Activated naive CD4-positive, alpha-beta T cell treated with anti-CD3 and anti-CD28 coated beads, Interleukin-2, amount 50 U/mL, for 16 hours (primary cell): ENCODE measurements at regions not wholly inside any gene's neighbourhood (a gene's known extent, or its start where the extent isn't known, plus 50 kb on each side); places are given as distances from the start of the nearest gene placed in this dataset.

Experiments used
- DNase-seq: peaks from one replicate; pipeline ENCODE4 v3.0.0-alpha.2; 2020

DNA sequence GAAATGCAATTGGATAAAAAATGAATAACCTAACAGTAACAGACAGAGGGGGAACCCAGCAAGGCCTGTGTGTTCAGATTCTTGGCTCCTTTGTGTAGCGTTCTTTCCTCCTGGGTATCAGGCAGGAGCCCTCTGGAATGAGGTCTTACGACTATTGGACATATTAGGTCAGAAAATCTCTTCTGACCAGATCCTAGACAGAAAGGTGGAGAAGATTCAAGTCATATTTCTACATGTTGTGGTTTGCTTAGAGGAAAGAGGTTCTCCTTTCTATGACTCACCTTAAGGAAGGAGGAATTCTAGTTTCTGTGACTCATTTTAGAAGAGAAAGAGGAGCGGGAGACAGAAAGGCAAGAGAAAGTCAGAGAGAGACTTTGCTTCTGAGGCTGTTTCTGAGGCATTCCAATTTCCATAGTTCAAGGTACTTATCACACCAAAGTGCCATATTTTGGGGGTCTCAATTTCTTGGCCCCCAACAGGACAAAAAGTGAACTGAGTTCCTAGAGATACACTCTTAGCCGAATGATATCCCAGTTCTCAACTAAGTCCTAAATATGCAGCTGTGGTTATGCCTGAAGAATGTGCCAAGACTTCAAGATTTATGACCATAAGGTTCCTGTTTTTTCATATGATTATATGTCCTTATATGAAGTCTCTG, 618.6 kb downstream of the ZEB2 start:
- DNase-seq = no peak

DNA sequence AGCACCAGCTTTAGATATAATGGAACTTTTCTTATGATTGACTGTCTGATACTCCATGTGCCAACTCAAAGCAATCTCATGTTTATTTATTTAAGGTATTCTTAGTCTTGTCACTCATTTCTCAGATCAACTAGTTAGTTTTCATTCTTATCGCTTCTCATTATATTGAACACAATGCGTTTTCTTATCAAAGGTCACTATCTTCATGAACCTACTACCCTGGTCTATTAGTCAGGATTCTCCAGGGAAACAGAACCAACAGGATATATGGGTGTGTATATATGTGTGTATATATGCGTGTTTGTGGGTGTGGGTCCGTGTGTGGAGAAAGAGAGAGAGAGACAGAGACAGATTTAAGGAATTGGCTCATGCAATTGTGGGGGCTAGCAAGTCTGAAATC, 619.9 kb downstream of the ZEB2 start:
- DNase-seq = no peak

DNA sequence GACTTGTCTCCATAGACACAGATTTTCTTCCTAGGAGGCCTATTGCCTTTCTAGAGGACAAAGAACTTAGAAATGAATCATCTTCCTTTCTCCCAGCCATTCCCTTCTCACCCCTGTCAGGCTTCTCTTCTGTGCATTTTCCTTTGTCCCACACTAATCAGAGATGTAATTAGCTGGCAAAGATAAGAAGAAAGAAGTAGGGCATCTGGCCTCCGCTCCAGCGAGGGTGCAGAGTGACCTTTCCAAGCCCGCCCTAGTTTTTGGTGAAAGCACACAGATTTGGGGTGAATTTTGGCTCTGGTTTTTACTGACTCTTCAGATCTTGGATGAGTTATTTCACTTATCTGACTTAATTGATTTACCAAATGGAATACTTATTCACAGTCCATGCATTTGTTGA, 626.5 kb downstream of the ZEB2 start:
- DNase-seq = no peak

DNA sequence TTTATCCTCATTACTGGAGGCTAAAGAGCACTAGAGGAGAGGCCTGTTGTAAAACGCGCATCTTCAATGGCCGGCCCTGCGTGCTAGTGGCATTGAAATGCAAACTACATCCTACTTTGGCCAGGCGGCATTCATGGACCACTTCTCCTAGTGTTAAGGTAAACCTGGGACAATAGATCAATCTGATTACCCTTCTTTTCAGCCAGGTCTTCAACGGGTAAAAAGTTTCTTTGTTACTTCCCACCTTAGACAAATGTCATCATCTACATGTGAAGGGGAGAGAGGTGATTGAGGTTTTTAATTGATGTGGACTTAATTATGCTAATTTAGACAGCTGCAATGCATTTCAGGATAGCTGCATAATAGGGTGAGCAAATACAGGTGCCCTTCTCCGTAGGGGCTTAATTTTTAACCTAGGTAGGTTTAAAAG, 628.0 kb downstream of the ZEB2 start:
- DNase-seq = no peak

DNA sequence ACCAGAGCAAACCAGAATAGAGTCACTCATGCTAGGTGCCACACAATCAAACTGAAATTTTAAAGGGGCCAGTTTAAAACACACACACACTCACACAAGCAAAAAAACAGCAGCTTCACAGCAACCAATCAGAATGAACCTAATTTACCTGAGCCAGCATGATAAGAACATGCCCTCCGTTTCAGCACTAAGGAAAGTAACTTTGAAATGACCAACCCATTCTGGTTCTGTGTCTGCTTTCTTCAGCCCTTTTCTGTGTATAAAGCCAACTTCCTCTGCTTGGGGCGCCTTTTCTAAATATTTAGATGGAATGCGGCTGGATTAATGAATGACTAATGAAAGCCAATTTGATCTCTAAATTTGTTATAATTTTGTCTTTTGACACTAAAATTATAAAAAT, 629.1 kb downstream of the ZEB2 start:
- DNase-seq = no peak

DNA sequence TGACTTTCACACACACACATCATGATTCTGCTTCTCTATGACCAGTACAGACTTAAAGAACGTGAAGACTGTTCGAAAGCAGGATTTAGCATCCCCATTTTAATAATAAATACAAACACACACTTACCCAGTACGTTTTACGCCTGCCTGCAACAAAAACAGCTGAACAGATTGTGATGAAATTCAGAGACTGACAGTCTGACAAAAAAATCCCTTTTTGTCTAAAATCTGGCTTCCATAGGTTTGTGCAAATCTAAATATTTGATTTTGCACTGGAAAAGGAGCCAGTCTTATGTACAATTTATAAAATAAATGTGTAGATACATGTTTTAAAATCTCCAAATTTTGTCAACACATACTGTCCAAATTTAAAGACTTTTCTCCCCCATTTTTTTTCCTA, 630.7 kb downstream of the ZEB2 start:
- DNase-seq = no peak

DNA sequence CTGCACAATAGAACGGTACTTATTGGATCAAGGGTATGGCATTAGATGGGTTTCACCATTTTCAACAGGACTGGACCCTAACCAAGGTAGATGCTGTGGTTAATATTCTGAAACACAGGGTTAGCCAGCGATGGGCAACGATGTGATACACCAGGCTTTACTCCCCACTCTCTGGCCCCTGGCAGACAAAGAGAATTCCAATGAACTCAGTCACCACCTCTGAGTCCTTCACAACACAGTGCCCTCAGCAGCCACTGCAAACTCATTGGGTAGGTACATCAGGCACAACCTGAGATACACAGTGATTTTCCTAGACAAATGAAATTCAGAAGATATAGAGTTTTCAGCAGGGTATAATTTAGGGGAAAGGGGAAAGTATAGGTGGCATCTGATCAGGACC, 634.5 kb downstream of the ZEB2 start:
- DNase-seq = no peak

DNA sequence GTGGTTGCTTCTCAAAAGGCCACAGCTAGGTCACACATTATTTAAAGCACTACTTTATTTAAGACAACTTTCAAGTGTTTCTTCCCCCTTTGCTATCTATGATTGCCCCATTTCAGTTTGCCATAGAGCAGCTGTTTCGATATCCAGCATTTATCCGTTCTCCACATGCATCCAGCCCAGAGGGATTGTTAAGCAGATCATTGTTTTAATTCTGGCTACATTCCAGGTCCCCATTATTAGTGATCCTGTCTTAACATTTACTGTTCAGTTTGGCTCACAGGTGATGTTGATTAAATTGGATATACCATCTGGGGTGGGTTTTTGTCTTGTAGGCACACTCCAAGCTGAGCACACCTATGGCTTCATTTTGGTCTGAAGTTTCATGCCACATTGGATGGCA, 638.7 kb downstream of the ZEB2 start:
- no peak for DNase-seq

DNA sequence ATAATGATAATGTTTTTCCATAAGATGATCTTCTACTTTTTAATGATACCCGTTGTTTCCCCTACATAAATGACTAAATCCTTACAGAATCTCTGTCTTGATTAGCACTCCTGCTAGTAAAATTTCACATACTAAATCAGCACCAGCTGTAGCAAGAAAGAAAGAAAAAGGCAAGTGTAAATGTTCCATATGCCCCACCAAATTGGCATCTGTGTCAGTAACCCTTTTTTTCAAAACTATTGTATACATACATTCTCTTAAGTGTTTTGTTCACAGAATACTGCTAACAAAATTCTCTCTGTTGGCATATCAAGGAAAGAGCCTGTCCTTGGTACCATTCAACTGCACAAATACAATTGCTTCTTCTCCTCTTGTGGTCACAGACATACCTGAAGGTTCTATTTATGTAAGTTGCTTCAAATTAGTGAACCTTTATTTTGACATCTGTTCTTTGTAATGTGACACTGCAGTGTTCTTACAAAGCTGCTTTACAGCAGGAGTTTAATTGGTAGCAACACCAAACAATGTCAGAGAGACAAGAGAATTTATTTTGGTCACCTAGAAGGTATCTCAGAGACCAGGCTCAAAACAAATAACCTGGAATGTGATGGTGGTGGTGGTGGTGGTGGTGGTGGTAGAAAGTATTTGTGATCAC, 641.9 kb downstream of the ZEB2 start:
- no peak for DNase-seq

DNA sequence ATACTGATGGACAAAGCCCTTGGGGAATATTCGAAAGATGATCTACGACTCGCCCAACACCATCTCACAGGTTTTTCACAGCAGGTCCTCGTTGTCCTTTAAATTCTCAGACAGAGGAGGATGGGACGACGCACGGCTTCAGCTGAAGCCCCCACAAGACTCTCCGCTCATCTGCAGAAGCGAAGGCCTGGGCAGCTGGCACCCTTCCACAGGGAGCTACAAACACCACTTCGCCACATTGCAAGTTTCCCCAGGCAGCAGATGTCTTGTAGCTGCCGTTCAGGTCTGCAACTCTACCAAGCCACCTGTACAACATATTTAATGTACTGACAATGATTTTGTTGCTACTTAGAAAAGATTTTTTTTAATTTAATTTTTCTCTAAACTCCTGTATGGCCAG, 642.9 kb downstream of the ZEB2 start:
- no peak for DNase-seq

DNA sequence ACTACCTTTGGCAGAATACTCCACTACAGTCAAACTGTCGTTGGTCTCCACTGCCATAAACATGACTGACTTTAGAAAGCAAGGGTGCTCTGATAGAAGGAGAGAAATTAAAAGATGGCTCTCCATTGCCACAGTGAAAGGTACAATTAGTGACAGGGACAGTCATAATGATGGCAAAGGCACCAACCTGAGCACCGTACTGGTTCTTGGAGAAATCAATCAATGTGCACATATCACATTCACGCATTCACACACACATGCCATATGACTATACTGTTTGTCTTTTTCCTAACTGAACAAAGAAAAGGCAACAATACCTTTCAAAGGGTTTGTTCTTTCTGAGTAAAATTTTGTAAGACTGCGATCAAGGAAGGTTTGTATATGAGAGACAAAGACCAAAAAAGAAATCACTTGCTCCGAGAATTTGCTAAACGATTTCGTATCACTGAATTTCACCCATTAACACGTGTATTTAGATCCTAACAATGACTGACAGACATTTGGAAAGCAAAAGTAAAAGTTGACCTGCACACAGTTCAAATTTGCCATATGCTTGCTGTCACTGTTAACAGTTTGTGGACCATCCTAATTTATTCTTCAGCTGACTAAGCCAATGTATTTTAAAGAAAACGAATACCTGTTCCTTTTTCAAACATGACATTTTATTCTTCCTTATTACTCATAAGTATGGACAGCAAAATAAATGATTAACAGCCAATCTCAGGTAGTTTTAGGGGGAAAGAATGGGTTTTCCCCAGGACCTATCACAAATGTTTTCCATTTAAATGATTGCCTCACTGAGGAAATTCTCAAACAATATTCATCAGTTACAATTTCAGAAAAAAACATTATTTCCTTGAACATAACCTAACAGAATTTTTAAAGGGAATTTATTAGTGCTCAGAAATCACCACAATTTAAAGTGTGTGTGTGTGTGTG, 644.4 kb downstream of the ZEB2 start:
- DNase-seq = no peak

DNA sequence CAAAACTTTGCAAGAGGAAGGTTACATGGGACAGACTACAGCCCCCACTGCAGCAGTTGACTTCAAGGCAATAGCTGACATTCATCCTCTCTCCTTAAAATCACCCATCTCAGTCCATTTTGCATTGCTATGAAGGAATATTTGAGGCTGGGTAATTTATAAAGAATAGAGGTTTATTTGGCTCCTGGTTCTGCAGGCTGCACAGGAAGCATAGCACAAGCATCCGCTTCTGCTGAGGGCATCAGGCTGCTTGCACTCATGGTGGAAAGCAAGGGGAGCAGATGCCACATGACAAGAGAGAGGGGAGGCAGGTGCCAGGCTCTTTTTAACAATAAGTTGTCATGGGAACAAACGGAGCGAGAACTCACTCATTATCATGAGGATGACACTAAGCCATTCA, 646.0 kb downstream of the ZEB2 start:
- no peak for DNase-seq

DNA sequence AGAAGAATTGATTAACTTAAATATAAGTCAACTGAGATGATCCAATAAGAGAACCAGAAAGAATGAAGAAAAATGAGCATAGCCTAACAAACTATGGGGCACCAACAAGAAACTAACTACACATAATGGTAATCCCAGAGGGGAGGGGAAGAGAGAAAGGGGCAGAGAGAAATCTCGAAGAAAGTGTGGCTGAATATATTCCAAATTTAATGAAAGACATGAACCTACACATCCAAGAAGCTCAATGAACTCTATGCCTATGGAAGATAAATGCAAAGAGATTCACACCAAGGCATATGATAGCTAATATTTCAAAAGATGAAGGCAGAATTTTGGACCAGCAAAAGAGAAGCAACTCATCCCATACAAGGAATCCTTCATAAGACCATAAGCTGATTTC, 649.2 kb downstream of the ZEB2 start:
- no peak for DNase-seq

DNA sequence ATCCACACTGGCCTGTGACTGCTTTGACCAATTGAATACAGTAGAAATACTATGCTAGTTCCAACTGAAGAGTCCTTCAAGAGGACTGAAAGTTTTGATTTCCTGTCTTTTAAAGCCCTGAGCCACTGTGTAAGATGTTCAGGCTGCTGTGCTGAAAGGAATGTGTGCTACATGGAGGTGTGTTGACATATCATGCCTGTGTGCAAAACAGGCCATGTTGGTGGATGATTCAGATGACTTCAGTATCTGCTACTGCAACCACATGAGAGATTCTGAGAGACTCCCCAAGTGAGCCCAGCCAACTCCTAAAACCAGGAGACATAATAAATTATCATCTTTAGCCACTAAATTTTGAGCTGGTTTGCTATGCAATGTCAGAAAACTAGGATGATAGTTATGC, 662.9 kb downstream of the ZEB2 start:
- no peak for DNase-seq

DNA sequence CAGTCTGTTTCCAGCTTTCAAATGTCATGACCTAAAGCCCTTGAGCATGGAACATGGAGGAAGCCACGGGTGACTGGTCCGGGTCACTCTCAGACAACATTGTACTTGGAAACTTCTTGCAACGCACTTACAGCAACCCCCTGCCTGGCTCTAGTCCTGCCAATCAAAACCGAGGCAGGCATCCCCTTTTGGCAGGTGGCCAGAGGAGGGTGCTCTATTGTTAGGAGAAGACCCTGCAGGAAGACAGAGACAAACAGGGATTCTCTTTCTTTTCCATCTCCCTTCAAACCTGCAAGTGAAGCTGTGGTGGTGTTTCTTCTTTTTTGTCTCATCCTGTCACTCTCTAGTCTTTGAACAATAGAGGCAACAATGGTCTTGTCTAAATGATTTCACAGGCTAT, 667.2 kb downstream of the ZEB2 start:
- no peak for DNase-seq

DNA sequence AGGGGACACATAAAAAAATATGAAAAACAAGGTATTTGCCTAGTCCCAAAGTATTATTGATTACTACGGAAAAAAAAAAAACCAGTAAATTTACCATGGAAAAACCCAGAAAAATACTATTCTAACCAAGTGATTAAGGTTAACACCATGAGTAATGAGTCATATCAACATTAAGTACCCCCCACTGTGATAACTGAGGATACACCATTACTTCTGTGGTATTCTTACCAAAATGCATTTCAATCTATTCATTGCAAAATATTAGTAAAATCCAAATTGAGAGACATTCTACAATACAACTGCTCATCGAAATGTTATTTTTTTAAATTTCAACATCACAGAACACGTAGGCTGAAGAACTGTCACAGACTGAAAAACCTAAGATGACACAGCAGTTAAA, 669.8 kb downstream of the ZEB2 start:
- no peak for DNase-seq

DNA sequence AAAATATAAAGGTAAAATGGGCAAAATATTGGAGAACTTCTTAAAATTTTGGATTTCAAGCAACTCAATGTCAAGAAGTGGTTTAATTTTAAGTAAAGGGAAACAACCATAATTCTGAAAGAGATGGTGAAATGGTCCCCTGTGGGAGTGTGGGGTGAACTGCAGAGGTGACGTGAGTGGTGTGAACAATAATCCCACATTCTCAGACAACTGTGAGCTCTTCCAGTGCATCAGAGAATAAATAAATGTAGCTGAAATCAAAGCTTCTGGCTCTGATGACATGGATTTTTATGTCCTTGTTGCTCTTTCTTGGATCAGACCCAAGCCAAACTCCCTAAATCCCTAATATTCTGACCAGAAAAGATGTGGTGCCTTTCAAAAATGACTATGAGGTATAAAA, 672.7 kb downstream of the ZEB2 start:
- DNase-seq = no peak

DNA sequence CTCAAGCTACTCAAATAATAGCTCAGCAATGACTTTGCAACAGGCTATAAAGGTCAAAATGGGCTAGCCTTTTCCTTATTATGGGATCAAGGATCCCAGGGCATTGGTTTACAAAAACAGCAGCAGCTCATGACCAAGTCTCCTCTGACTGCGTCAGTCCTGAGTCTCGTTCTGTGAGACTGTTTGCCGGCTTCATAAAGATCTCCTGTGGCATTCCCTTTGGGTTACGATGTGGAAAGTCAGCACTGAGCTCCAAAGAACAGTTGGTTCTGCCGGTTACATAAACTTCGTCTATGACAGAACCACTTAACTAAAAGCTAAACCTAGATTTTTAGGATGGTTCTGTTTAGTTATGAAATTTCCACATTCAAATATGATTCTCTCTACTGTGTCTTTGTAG, 674.9 kb downstream of the ZEB2 start:
- DNase-seq = no peak

DNA sequence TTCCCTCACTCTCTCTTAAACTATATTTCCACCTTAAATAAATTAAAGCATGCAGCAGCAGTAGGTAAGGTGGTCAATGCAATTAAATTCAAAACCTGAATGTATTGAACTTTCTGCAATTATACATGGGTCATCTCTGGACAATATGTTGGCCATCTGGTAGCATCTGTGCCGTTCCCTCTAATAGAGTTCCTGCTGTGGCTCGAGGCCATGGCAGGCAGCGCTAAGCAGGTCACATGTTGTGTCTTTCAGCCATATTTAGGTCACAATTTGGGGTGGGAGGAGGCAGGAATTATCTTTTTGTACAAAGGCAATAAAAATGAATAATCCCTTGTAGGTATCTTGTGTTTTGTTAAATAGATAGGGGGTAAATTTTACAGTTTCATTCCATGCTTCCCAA, 676.2 kb downstream of the ZEB2 start:
- no peak for DNase-seq

DNA sequence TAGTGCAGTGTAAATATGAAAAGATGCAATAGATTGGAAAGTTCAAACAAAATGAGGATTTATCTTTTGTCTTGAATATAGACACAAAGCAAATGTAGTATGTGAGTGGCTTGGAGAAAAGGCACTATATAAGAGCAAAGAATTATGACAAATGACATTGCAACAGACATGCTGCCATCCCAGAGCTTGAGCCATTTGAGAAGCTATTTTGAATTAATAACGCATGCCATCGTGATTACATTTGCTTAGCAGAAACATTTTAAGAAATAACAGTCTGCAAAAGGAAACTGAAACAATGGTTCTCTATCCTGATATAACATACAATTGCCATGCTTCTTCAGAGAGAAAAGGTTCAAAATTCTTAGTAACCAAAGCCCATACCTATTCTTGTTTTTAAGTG, 677.1 kb downstream of the ZEB2 start:
- no peak for DNase-seq

DNA sequence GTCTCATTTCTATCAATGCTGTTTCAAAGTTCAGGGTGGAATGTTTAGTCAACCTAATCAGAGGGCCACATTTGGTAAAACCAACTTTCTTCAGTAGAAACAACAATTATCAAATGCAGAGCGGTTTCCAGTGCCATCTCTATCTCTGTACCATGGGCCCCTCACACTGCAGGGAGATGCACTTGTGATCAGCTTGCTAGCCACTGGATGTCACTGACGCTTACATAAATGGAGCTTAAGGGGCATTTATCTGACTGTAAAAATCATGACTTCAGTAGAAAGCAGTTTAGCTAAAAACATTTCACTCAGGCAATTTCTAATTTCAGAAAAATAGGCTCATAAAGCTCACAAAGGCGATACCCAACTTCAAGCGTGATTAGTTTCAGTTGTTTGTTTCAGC, 678.0 kb downstream of the ZEB2 start:
- no peak for DNase-seq

DNA sequence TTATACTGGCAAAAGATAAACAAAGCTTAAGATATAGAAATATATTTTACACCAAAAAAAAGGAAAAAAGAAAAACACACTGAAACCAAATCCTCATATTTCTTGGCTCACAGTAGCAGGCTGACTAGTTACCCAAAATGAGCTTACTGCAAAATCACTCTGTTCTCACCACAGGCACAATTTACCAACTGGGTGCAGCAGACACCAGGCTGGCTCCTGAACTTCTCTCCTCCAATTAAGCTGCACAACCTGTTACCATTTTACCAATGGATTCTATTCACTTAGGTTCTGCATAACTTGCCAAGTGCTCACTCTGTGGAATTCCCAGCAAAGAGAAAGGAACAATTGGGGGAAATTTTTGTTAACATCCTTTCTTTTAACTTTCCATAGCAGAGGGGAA, 679.3 kb downstream of the ZEB2 start:
- DNase-seq = no peak

DNA sequence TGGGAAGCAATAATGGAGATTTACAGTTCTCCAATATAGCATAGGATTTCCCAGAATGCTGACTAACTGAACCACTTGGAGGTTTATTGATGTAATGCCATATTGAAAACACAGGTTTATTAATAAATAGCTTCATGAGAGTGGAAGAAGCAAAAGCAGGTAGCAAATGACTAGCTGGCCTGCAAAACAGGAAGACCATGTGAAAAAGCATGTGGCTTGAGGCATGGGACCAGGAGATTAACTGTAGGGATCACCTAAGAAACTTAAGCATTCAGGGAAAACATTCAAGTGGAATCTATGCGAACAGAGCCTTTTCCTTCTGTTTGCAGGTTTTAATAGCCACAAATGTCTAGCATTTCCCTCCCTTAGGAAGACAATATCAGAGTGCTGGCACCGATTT, 679.7 kb downstream of the ZEB2 start:
- DNase-seq = no peak

DNA sequence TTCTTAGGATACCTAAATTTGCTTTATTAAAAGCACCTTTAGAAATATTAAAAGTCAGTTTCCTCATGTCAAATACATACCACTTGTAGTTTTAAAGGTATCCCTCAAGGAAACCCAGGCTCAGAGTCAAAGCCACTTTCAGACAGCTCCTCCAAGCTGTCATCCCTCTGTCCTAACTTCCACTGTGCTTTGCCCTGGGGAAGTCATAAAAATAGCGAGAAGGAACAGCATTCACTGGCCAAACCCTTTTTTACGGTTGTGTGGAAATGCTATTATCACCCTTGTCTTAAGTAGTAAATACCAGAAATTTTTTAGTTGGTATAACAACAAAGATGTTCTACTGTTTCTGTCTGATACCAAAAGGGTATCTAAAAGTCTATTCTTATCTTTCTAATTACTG, 680.5 kb downstream of the ZEB2 start:
- no peak for DNase-seq
